Coronary artery (tissue), 2 donors: ENCODE measurements at regions not wholly inside any gene's neighbourhood (a gene's known extent, or its start where the extent isn't known, plus 50 kb on each side); places are given as distances from the start of the nearest gene placed in this dataset.

Experiments used
- DNase-seq: peaks from one replicate; pipeline ENCODE4 v3.0.0-alpha.2; 2017; ENCODE audit warnings: low spot score
- H3K27ac ChIP-seq, 2 donors: fragments of 200-600 bp; sonication (generic); one replicate each; pipeline ENCODE4 v1.5.1; 2016 to 2019
- H3K4me3 ChIP-seq: fragments of 200-600 bp; sonication (generic); 2 replicates; pipeline ENCODE4 v1.5.1; 2016; ENCODE audit warnings: mild to moderate bottlenecking, moderate library complexity
- CTCF ChIP-seq: fragments of 200-600 bp; sonication (generic); IDR thresholded peaks from one replicate; pipeline ENCODE4 v1.5.1; 2019; ENCODE audit warnings: antibody characterized with exemption

GRCh38 chr1:55464550-55464949 lies 249.4 kb upstream of the USP24 start:
- H3K4me3 ChIP-seq = no peak overlapping the region
- TF ChIP-seq CTCF = no peak
- H3K27ac ChIP-seq = no peak overlapping the region
- DNase-seq = no peak

DNA sequence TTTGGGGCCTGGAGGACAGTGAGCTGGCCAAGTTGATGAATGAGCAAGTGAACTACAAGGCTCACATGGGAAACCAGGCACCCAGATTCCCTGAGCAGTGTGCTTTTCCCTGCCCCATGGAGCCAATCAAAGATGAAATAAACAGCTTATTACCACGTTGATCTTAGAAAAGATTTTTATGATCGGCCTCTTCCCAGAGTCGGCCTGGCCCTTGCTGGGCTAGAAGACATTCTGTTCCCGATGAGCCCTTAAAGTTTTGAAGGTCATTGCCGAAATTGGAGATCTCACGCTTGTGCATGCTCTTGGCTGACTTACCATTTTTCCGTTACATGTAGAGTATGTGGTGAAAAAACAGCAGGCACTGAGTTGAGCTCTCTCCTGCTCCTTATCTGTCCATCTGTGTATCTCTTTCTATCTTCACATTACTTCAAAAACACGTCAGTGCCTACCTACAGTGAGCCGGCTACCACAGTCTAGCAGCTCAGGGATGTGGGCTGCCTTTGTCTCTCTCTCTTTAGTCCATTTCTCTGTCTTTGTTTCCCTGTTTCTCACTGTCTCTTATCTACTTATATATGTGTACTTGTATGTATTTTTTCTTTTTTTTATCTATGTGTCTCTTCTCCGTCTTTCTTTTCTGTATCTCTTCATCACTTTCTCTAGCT lies 248.8 kb upstream of the USP24 start:
- TF ChIP-seq CTCF = no peak
- Histone ChIP-seq H3K27ac (no peak overlapping the region), H3K4me3 (no peak overlapping the region)
- no peak for DNase-seq

DNA sequence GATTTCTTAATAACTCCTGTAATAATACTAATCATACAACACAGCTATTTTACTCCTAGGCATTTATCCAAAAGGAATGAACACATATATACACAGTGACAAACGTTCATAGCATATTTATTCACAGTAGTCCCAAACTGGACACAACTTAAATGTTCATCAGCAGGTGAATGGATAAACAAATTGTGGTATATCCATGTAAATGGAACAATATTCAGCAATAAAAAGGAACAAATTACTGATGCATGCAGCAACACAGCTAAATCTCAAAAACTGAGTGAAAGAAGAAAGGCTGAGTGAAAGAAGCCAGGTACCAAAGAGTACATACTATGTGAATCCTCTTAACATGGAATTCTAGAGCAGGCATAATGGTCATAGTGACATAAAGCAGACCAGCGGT lies 242.7 kb upstream of the USP24 start:
- no peak for DNase-seq
- no peak overlapping the region for H3K27ac ChIP-seq
- TF ChIP-seq CTCF = no peak
- no peak overlapping the region for H3K4me3 ChIP-seq

- Histone ChIP-seq H3K4me3 (no peak overlapping the region), H3K27ac (no peak overlapping the region)
- no peak for DNase-seq
- TF ChIP-seq CTCF = no peak
These were observed 241.8 kb upstream of the USP24 start for GRCh38 chr1:55456971-55457370.

DNA sequence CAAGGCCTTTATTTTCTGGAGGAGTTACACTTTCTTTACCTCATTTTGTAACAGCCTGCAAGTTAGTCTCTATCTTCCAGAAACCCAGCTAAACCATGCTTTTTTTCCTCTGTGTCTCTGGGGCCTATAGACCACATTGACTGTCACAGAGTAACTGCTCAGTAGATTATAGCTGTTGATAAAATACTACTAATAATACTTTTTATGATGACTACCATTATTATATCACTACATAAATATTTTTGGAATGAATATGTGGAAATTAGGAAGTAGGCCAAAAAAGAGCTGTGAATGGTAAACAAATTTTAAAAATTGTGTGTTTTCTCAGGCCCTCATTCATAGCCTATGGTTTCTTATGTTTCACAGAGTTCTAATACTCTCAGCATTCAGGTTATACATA lies 233.1 kb upstream of the USP24 start:
- no peak for DNase-seq
- H3K27ac ChIP-seq = no peak overlapping the region
- H3K4me3 ChIP-seq = no peak overlapping the region
- TF ChIP-seq CTCF = no peak

DNA sequence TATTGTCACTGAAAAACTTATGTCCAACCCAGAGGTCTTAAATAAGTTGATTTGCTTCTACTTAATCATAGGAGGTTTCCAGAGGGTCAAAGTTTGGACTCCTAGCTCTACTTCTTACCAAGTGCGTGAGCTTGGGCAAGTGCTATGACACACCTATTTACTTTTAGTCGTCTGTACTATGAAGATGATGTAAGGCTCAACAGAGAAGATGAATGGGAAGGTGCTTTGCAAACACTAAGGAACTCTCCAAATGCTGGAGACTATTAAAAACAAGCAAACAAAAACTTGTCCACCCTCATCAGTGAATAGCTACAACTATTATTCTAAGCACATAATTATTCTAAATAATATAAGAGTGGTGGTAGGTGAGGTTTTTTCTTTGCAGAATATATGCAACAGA lies 232.3 kb upstream of the USP24 start:
- no peak for TF ChIP-seq CTCF
- DNase-seq = no peak
- Histone ChIP-seq H3K27ac (no peak overlapping the region), H3K4me3 (no peak overlapping the region)

- no peak for TF ChIP-seq CTCF
- Histone ChIP-seq H3K27ac (no peak overlapping the region), H3K4me3 (no peak overlapping the region)
- no peak for DNase-seq
These were observed 231.2 kb upstream of the USP24 start for GRCh38 chr1:55446351-55446750.
